ENCODE measurements at regions not wholly inside any gene's neighbourhood (a gene's known extent, or its start where the extent isn't known, plus 50 kb on each side); places are given as distances from the start of the nearest gene placed in this dataset.

DNA sequence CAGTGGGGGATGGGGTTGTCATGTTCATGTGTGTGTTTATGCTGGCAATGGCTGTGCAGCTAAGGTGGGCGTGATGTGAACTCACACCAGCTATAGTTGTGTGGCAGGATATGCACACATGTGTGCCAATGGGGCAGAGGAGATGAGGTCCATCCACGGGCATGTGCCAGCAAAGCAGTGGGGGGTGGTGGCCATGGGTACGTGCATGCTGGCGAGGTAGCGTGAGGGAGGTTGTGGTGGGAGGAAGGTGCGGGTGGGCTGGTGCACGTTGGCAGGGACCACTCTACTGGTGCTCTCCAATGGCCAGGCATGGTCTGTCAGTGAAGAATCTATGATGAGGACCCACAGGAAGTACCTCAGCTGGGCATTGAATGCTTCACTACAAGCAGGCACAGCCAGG lies 567.5 kb upstream of the SORCS1 start:
- no peak for DNase-seq

DNA sequence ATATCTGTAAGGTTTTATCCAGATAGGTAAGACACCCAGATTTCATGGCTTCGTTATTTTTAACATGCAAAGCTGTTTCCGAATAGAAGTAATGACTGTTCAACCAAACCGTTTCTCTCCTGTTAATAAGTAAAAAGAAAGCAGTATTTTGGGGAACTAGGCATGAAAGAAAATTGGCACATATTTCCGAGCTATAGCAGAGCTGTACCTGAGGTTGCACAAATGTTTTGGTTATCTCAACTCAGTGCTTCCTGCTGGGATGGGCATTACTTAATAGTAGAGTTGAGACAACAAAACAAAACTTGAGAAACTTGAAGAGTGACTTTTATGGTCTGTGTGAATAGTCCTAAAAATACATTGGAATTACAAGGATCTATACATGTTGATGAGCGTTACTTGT lies 564.3 kb upstream of the SORCS1 start:
- no peak for DNase-seq

- no peak for DNase-seq
These were observed 563.3 kb upstream of the SORCS1 start for GRCh38 chr10:107727767-107728317.

DNA sequence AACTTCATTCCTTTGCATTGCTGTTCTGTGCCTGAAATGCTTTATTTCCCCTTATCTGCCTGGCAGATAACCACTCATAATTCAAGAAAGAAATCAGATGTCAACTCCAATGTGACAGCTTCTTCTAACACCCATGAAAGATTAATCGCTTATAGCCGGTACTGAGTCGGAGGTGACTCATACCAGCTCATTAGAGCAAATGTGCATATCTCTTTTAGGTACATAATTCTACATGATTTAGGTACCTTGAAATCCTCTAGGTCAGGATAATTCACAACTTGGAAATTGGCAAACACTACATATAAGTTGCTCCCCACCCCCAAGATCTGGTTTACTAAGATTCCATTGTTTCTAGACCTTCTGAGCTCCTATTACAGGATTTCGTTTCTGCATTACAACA lies 554.4 kb upstream of the SORCS1 start:
- no peak for DNase-seq

GRCh38 chr10:107717046-107717445 lies 552.5 kb upstream of the SORCS1 start:
- no peak for DNase-seq

DNA sequence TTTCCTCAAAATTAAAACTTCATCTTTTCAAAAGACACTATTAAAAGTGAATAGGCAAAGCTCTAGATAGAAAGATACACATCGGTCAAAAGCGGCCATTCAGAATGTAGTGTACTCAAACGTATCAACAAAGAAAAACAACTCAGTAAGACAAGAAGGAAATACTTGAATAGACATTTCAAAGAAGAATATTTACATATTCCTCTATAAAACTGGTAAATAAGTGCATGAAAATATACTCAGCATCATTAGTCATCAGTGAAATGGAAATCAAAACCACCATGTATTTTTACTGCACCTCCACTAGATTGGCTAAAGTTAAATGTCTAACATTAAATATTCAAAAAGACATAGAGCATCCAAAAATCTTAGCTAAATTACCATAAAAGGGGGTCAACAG lies 551.1 kb upstream of the SORCS1 start:
- no peak for DNase-seq

DNA sequence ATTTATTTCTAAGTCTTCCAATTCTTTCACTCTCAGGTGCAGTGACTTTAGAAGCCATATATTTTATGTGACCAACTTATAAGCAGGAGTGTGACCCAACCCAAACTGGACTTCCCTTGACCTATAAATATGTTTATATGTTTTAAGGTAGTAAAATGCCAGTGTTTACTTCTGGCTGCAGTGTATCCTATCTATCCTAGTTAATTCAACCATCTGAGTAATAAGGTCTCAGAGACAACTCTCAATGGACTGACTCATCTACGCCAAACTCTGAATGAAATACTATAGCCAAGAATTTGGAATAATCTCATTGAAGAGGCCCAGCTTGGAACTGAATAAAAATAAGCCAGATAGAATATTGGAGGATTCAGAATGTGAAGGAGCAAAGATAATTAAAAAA lies 544.5 kb upstream of the SORCS1 start:
- DNase-seq = no peak

DNA sequence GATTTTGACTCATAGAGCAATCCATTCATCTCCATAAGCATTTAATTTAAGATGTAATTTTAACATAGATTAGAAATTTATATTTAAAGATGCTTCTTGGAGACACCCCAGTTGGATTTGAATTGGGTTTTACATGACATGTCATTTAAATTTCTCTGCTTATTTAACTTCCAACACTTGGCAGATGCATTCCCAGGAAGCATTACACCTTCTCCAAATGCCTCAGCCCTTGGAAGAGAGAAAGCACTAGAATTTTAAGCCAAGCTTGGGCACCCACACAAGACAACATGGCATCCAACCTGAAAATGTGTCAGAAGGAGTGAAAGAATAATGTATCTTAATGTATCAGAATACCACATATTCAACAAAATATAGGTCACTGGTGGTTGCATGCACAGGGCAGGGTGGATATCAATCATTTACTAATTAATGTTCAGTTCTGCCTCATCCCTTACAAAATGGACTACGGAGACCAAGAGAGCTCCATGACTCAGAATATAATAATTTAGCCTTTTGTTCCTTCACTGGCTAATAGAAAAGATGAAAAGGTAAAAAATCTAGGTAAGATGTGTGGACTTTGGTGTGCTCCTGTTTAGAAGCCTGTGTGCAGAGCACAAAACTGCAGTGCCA lies 541.7 kb upstream of the SORCS1 start:
- no peak for DNase-seq

- no peak for DNase-seq
These were observed 537.4 kb upstream of the SORCS1 start for GRCh38 chr10:107701943-107702342.

- DNase-seq = no peak
These were observed 527.6 kb upstream of the SORCS1 start for GRCh38 chr10:107692072-107692471.

GRCh38 chr10:107689323-107689722 lies 524.8 kb upstream of the SORCS1 start:
- DNase-seq = no peak

- DNase-seq = no peak
These were observed 523.2 kb upstream of the SORCS1 start for GRCh38 chr10:107687701-107688100.

GRCh38 chr10:107686095-107686494 lies 521.6 kb upstream of the SORCS1 start:
- no peak for DNase-seq

DNA sequence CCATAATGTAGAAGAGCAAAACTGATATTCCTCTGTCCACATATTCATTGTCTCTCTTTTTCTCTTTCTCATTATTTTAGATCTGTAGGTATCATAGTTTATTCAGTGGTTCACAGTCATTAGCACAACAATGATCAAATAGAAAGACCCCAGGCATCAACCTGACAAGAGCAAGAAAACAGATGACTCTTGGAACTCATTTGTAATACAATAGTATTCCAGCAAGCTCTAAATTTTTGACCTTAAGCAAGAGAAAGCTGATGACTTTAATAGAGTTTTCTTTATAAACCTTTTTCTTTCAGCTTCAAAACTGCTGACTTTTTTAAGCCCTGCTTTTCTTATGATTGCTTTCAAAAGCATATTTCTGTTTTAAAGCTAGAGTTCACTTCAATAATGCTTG lies 507.5 kb upstream of the SORCS1 start:
- no peak for DNase-seq

GRCh38 chr10:107666214-107666613 lies 501.7 kb upstream of the SORCS1 start:
- no peak for DNase-seq

DNA sequence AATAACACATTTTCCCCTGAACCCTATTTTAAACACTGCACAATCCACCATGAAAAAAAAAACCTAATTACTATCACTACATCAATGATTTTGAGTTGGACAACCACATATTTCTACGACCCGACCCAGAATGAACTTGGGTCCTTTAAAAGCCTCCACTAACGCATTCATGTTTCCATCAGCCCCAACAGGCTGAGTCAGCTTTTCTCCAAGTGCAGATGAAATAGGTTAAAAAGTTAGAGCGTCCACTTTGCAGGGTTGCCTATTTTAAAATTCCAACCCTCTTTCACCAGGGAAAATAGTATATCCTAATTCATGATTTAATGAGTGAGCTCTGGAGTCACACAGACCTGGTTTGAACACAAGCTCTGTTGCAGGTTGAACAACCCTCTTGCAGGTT lies 501.0 kb upstream of the SORCS1 start:
- DNase-seq = no peak

DNA sequence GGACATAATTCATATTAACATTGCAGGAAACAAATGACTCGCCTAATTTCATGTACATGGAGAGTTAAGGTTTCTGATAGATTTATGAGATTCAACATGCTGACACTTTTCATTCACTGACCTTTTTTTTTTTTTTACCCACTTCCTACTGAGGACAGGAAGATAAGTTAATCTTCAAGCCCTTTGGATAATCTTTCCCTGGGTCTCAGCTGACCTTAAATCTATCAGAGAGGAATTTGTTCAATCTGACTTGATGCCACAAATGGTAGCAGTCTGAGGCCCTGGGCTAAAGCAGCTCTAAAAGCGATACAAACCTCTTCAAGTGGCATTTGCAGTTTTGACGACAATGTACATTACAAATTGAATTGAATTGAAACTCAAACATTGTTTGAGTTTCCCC lies 493.3 kb upstream of the SORCS1 start:
- no peak for DNase-seq

GRCh38 chr10:107656932-107657331 lies 492.4 kb upstream of the SORCS1 start:
- DNase-seq = no peak

DNA sequence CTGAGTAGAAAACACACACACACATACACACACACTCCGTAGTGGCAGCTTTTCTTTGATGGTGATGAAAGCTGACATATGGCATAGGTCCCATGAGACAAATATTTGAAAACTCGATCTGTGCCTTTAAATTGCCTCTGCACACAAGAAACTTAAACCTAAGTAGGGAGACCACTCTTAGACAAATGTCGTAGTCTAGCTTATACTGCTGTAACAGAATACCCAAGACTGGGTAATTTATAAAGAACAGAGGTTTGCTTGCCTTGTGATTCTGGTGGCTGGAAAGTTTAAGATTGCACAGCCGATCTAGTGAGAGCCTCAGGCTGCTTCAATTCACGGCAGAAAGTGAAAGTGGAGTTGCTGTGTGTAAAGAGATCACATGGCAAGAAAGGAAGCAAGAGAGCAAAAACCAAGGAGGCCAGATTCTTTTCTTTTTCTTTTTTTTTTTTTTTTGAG lies 489.4 kb upstream of the SORCS1 start:
- DNase-seq = no peak

GRCh38 chr10:107650939-107651338 lies 486.4 kb upstream of the SORCS1 start:
- no peak for DNase-seq

GRCh38 chr10:107649249-107649648 lies 484.7 kb upstream of the SORCS1 start:
- no peak for DNase-seq

- no peak for DNase-seq
These were observed 483.0 kb upstream of the SORCS1 start for GRCh38 chr10:107647462-107647861.

DNA sequence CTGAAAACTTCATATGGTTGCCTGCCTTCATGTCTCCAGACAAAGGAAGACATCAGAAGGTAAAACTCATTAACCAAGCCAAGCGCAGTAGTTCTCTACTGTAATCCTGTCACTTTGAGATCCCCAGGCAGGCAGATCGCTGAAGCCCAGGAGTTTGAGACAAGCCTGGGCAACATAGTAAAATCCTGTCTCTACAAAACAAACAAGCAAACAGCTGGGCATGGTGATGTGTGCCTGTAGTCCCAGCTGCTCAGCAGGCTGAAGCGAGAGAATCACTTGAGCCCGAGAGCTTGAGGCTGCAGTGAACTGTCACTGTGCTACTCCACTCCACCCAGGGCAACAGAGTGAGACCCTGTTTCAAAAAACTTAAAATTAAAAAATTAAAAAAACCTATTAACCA lies 467.4 kb upstream of the SORCS1 start:
- no peak for DNase-seq

GRCh38 chr10:107626862-107627261 lies 462.4 kb upstream of the SORCS1 start:
- DNase-seq = no peak

DNA sequence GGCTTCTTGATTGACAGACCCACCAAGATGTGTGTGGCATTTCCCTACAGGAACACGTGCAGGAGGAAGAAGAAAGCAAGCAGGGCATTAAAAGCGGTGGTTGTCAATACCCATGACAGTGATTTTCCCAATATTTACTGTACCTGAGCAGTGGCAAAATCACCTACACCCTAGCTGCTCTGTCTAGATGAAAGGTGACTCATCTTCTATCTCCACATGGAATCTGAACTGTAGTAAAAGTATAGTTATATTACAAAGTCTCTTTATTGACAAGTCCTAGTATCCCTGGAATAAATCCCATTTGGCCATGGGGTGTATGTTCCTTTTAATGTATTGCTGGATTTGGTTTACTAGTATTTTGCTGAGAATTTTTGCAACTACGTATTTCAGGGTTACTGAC lies 458.8 kb upstream of the SORCS1 start:
- DNase-seq = no peak
